IMR-90 (cell line): ENCODE measurements at regions not wholly inside any gene's neighbourhood (a gene's known extent, or its start where the extent isn't known, plus 50 kb on each side); places are given as distances from the start of the nearest gene placed in this dataset.

ENCODE experiments used
- ATAC-seq: fragments of 200-7000 bp; cut with Tn5 transposase; 2 replicates; pipeline ENCODE4 v1.9.1; 2020; ENCODE audit warnings: low read depth, mild to moderate bottlenecking, moderate library complexity
- BruUV-seq: library from RNA; stranded (reverse); fragments of 400-500 nt; replicated peaks from 2 replicates; lab custom pipeline; 2021; lab: Mats Ljungman, UMichigan
- CTCF ChIA-PET: fragments of 300-600 bp; formaldehyde crosslinking; extraction: SDS; loops from one replicate; lab custom pipeline; 2021; ENCODE audit warnings: antibody characterized with exemption; lab: Yijun Ruan, JAX
- POLR2A ChIA-PET: fragments of 300-600 bp; sonication (Branson Sonifier 250); formaldehyde crosslinking; loops from one replicate; lab custom pipeline; 2022; ENCODE audit warnings: antibody characterized with exemption; ENCODE audit not compliant: unreplicated experiment; lab: Charles Lee
- DNase-seq: peaks from one replicate; pipeline ENCODE4 v3.0.0; 2013
- H2AFZ ChIP-seq: replicated peaks from 2 replicates; pipeline ENCODE3; 2013; ENCODE audit warnings: low read length, mild to moderate bottlenecking; ENCODE audit not compliant: poor library complexity
- H2AK5ac ChIP-seq: 2 replicates; pipeline ENCODE4 v1.6.1; 2013; ENCODE audit warnings: low read depth, low read length, inconsistent platforms
- H2AK9ac ChIP-seq: replicated peaks from 2 replicates; pipeline ENCODE3; 2013; ENCODE audit warnings: mild to moderate bottlenecking, low read depth, low read length, moderate library complexity; ENCODE audit not compliant: poor library complexity
- H2BK120ac ChIP-seq: 2 replicates; pipeline ENCODE4 v1.6.1; 2013; ENCODE audit warnings: low read depth, low read length, inconsistent platforms
- H2BK15ac ChIP-seq: 3 replicates; pipeline ENCODE4 v1.6.1; 2013; ENCODE audit warnings: low read depth, low read length, inconsistent platforms
- H2BK20ac ChIP-seq: 2 replicates; pipeline ENCODE4 v1.6.1; 2013; ENCODE audit warnings: low read depth, mild to moderate bottlenecking, inconsistent platforms, low read length, moderate library complexity
- H2BK5ac ChIP-seq: 2 replicates; pipeline ENCODE4 v1.6.1; 2013; ENCODE audit warnings: mild to moderate bottlenecking, low read depth, low read length, inconsistent platforms; ENCODE audit not compliant: poor library complexity, severe bottlenecking
- H3K14ac ChIP-seq: replicated peaks from 2 replicates; pipeline ENCODE4 v1.6.1; 2013; ENCODE audit warnings: low read depth, low read length, inconsistent platforms
- H3K18ac ChIP-seq: 2 replicates; pipeline ENCODE4 v1.6.1; 2013; ENCODE audit warnings: low read depth, low read length, control low read depth
- H3K23ac ChIP-seq: 2 replicates; pipeline ENCODE4 v1.6.1; 2013; ENCODE audit warnings: low read depth, low read length, inconsistent platforms
- H3K27ac ChIP-seq: 2 replicates; pipeline ENCODE4 v1.5.1; 2013; ENCODE audit warnings: mild to moderate bottlenecking, control low read depth, low read length; ENCODE audit not compliant: insufficient read depth
- H3K27me3 ChIP-seq: 2 replicates; pipeline ENCODE4 v1.6.1; 2013; ENCODE audit warnings: low read length; ENCODE audit not compliant: control insufficient read depth, insufficient read depth
- H3K36me3 ChIP-seq: 2 replicates; pipeline ENCODE4 v1.6.1; 2013; ENCODE audit warnings: low read length, mixed read lengths; ENCODE audit not compliant: control insufficient read depth, insufficient read depth
- H3K4ac ChIP-seq: 2 replicates; pipeline ENCODE4 v1.6.1; 2013; ENCODE audit warnings: low read depth, low read length, inconsistent platforms
- H3K4me1 ChIP-seq: 2 replicates; pipeline ENCODE4 v1.6.1; 2013; ENCODE audit warnings: low read length, mixed read lengths; ENCODE audit not compliant: control insufficient read depth, insufficient read depth
- H3K4me2 ChIP-seq: 2 replicates; pipeline ENCODE4 v1.6.1; 2013; ENCODE audit warnings: low read depth, mild to moderate bottlenecking, control low read depth, low read length, moderate library complexity
- H3K4me3 ChIP-seq: 2 replicates; pipeline ENCODE4 v1.5.1; 2013; ENCODE audit warnings: low read depth, mild to moderate bottlenecking, control low read depth, low read length, moderate library complexity; ENCODE audit not compliant: insufficient read depth
- H3K56ac ChIP-seq: 2 replicates; pipeline ENCODE4 v1.6.1; 2013; ENCODE audit warnings: low read length, inconsistent platforms; ENCODE audit not compliant: insufficient read depth; ENCODE audit errors: extremely low read depth
- H3K79me1 ChIP-seq, 2 experiments: 2 replicates each; pipeline ENCODE4 v1.6.1; 2013; ENCODE audit warnings: low read length in 2 of 2, inconsistent platforms in 1 of 2, low read depth in 1 of 2
- H3K9ac ChIP-seq: 2 replicates; pipeline ENCODE4 v1.6.1; 2013; ENCODE audit warnings: low read depth, low read length, control low read depth
- H3K9me1 ChIP-seq: 2 replicates; pipeline ENCODE4 v1.6.1; 2013; ENCODE audit warnings: low read length, inconsistent platforms; ENCODE audit not compliant: insufficient read depth
- H3K9me3 ChIP-seq: 2 replicates; pipeline ENCODE4 v1.6.1; 2013; ENCODE audit warnings: low read length; ENCODE audit not compliant: control insufficient read depth, insufficient read depth
- H4K20me1 ChIP-seq: 2 replicates; pipeline ENCODE4 v1.6.1; 2013; ENCODE audit warnings: low read length, inconsistent platforms; ENCODE audit not compliant: insufficient read depth
- H4K5ac ChIP-seq: 2 replicates; pipeline ENCODE4 v1.6.1; 2013; ENCODE audit warnings: mild to moderate bottlenecking, low read depth, low read length, control low read depth
- H4K8ac ChIP-seq, 2 experiments: 2 replicates each; pipeline ENCODE4 v1.6.1; 2013; ENCODE audit warnings: low read depth in 2 of 2, low read length in 2 of 2, control low read depth in 1 of 2, inconsistent platforms in 1 of 2
- H4K91ac ChIP-seq: 2 replicates; pipeline ENCODE4 v1.6.1; 2013; ENCODE audit warnings: low read depth, low read length, inconsistent platforms; ENCODE audit not compliant: insufficient read depth
- BHLHE40 ChIP-seq: fragments of 150-350 bp; IDR thresholded peaks from 2 replicates; pipeline ENCODE4 v1.6.1; 2016; ENCODE audit warnings: mild to moderate bottlenecking, low read depth, low read length
- CEBPB ChIP-seq: IDR thresholded peaks from 2 replicates; pipeline ENCODE4 v1.6.1; 2012; ENCODE audit warnings: low read depth, low read length, improper control_type of control experiment
- CHD1 ChIP-seq: IDR thresholded peaks from 2 replicates; pipeline ENCODE4 v1.6.1; 2012; ENCODE audit warnings: low read depth, low read length, improper control_type of control experiment
- ELK1 ChIP-seq: fragments of 150-350 bp; IDR thresholded peaks from 2 replicates; pipeline ENCODE4 v1.6.1; 2016; ENCODE audit warnings: low read depth, mild to moderate bottlenecking, low read length, moderate library complexity, borderline replicate concordance
- FOS ChIP-seq: fragments of 150-350 bp; IDR thresholded peaks from 2 replicates; pipeline ENCODE4 v1.6.1; 2016; ENCODE audit warnings: low read depth, low read length
- MAFK ChIP-seq: IDR thresholded peaks from 2 replicates; pipeline ENCODE4 v1.6.1; 2012; ENCODE audit warnings: low read depth, low read length, improper control_type of control experiment
- MAZ ChIP-seq: IDR thresholded peaks from 2 replicates; pipeline ENCODE4 v1.6.1; 2012; ENCODE audit warnings: low read depth, mild to moderate bottlenecking, low read length, improper control_type of control experiment, moderate library complexity, borderline replicate concordance
- MXI1 ChIP-seq: IDR thresholded peaks from 2 replicates; pipeline ENCODE4 v1.6.1; 2012; ENCODE audit warnings: low read depth, mild to moderate bottlenecking, low read length, moderate library complexity, borderline replicate concordance
- NFE2L2 ChIP-seq: fragments of 150-350 bp; IDR thresholded peaks from 2 replicates; pipeline ENCODE4 v1.6.1; 2016; ENCODE audit warnings: low read depth, mild to moderate bottlenecking, low read length
- POLR2A ChIP-seq: IDR thresholded peaks from 2 replicates; pipeline ENCODE4 v1.6.1; 2012; ENCODE audit warnings: mild to moderate bottlenecking, low read depth, low read length
- RAD21 ChIP-seq: IDR thresholded peaks from 2 replicates; pipeline ENCODE4 v1.6.1; 2012; ENCODE audit warnings: low read length, improper control_type of control experiment
- RCOR1 ChIP-seq: IDR thresholded peaks from 2 replicates; pipeline ENCODE4 v1.6.1; 2012; ENCODE audit warnings: mild to moderate bottlenecking, low read length, improper control_type of control experiment; ENCODE audit not compliant: insufficient replicate concordance
- RFX5 ChIP-seq: IDR thresholded peaks from 2 replicates; pipeline ENCODE4 v1.8.0; 2012; ENCODE audit warnings: low read depth, mild to moderate bottlenecking, low read length, moderate library complexity
- SMC3 ChIP-seq: fragments of 150-350 bp; IDR thresholded peaks from 2 replicates; pipeline ENCODE4 v1.6.1; 2016; ENCODE audit warnings: low read depth, mild to moderate bottlenecking, antibody characterized with exemption, low read length, moderate library complexity
- USF2 ChIP-seq: fragments of 150-350 bp; IDR thresholded peaks from 2 replicates; pipeline ENCODE4 v1.6.1; 2017; ENCODE audit warnings: mild to moderate bottlenecking, antibody characterized with exemption, low read length, low read depth
- WGBS, 2 experiments: methylation state at CpG; one replicate each; pipeline versions ENCODE4 v1.1.5 to v1.1.7; 2013; ENCODE audit warnings: missing lambda C conversion rate in 2 of 2; ENCODE audit not compliant: insufficient read length in 1 of 2; ENCODE audit errors: extremely low coverage in 2 of 2; 5-methylcytosine and 5-hydroxymethylcytosine counted together
- dilution Hi-C: fragments of 300-500 bp; cut with HindIII; formaldehyde crosslinking; loops from one replicate; pipeline ENCODE4 v1.14.3; 2018; ENCODE audit warnings: low sequenced_read_pairs; ENCODE audit not compliant: unreplicated experiment
- in situ Hi-C: fragments of 300-500 bp; cut with MboI; formaldehyde crosslinking; loops from 3 replicates; pipeline ENCODE4 v1.14.3; 2019; ENCODE audit warnings: low sequenced_read_pairs, inconsistent platforms, mixed read lengths
- intact Hi-C: fragments of 100-400 bp; cut with micrococcal nuclease; formaldehyde crosslinking; loops from 2 replicates; pipeline ENCODE4 v1.10.0; 2022
- TF ChIP-seq, protein P1 (sequence below): conservative IDR thresholded peaks from 2 replicates; pipeline ENCODE4 v1.5.1; 2012; ENCODE audit warnings: mild to moderate bottlenecking, low read depth, low read length, improper control_type of control experiment

DNA sequence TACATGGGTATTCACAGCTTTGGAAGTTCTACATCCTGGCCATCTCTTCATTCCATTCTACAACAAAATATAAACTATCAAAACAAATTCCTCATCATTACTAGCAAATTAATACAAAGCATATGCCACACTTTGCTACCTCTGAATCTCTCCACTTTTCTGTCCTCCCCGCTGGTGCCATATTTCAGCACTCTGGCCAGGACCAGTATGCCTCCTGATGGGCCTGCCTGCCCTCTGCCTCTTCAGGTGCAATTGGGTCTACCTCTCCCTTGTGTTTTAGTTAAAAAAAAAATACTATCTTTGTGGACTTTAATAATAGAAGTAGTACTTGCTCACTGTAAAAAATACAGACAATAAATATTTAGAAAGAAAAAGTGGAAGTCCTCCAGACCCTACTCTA is 448.8 kb downstream of the WDR72 start:
- Histone ChIP-seq H3K4me2 (no peak overlapping the region), H3K4ac (no peak overlapping the region), H3K4me1 (no peaks in the 10 kb centered on the region), H3K56ac (no peak overlapping the region), H3K9me3 (peaks cover 29% of the 10 kb centered on the region), H2BK15ac (no peak overlapping the region), H2AK5ac (no peak overlapping the region), H4K91ac (no peak overlapping the region), H2BK5ac (no peak overlapping the region), H3K27ac (no peak overlapping the region), H2AFZ (no peak overlapping the region), H4K5ac (no peak overlapping the region), H3K4me3 (no peak overlapping the region), H3K9ac (no peak overlapping the region), H2BK20ac (no peak overlapping the region), H3K23ac (no peak overlapping the region), H4K8ac (no peak overlapping the region), H3K14ac (no peak overlapping the region), H3K18ac (no peak overlapping the region), H3K36me3 (no peaks in the 10 kb centered on the region), H3K27me3 (no peaks in the 10 kb centered on the region), H2BK120ac (no peak overlapping the region), H4K20me1 (no peaks in the 10 kb centered on the region), H3K9me1 (no peaks in the 10 kb centered on the region), H3K79me1 (no peaks in the 10 kb centered on the region), H2AK9ac (no peak overlapping the region)
- intact Hi-C loops (no loop called here), in situ Hi-C loops (no loop called here), dilution Hi-C loops (no loop called here)
- DNase-seq, result no peak
- WGBS, 2 experiments, result no CpG with 5 or more reads among the region's 1 CpG
- TF ChIP-seq BHLHE40 (no peak), CEBPB (no peak), NFE2L2 (no peak), MAZ (no peak), USF2 (no peak), RAD21 (no peak), CHD1 (no peak), RCOR1 (no peak), POLR2A (no peak), MAFK (no peak), SMC3 (no peak), RFX5 (no peak), MXI1 (no peak), ELK1 (no peak), FOS (no peak)
- TF ChIP-seq, protein P1, sequence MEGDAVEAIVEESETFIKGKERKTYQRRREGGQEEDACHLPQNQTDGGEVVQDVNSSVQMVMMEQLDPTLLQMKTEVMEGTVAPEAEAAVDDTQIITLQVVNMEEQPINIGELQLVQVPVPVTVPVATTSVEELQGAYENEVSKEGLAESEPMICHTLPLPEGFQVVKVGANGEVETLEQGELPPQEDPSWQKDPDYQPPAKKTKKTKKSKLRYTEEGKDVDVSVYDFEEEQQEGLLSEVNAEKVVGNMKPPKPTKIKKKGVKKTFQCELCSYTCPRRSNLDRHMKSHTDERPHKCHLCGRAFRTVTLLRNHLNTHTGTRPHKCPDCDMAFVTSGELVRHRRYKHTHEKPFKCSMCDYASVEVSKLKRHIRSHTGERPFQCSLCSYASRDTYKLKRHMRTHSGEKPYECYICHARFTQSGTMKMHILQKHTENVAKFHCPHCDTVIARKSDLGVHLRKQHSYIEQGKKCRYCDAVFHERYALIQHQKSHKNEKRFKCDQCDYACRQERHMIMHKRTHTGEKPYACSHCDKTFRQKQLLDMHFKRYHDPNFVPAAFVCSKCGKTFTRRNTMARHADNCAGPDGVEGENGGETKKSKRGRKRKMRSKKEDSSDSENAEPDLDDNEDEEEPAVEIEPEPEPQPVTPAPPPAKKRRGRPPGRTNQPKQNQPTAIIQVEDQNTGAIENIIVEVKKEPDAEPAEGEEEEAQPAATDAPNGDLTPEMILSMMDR, result no peak
- ChIA-PET POLR2A (no interaction called here), CTCF (no interaction called here)
- no peak for ATAC-seq
- no TSS peak for BruUV-seq
